ENCODE measurements at regions not wholly inside any gene's neighbourhood (a gene's known extent, or its start where the extent isn't known, plus 50 kb on each side); places are given as distances from the start of the nearest gene placed in this dataset.
"Not testable (repeated sequence)": the region's sequence is repeated elsewhere in the genome, so short reads cannot be mapped to it uniquely, and the experiment has no call there.

GRCh38 chr10:117430535-117430934 is 55.3 kb upstream of the PDZD8 start:
- TF ChIP-seq CTCF, POLR2A (IDR thresholded peaks at IDR 0.05): not testable (repeated sequence)
